Adrenal gland (tissue), 9 donors: ENCODE measurements at regions not wholly inside any gene's neighbourhood (a gene's known extent, or its start where the extent isn't known, plus 50 kb on each side); places are given as distances from the start of the nearest gene placed in this dataset.

Experiments
- DNase-seq, 7 donors: peaks; one replicate each; pipeline ENCODE4 v3.0.0-alpha.2; 2019 to 2020
- H3K27ac ChIP-seq, 5 donors: fragments of 200-600 bp; sonication (generic) in 4 of 5; 1 replicate in 3 of 5; 2 replicates in 2 of 5; pipeline versions ENCODE4 v1.5.1 to v1.8.0; 2016 to 2020; ENCODE audit warnings: mild to moderate bottlenecking in 1 of 5
- H3K27me3 ChIP-seq: fragments of 200-600 bp; 2 replicates; pipeline ENCODE4 v1.8.0; 2021
- H3K36me3 ChIP-seq, 2 donors: fragments of 200-600 bp; replicated peaks in 1 of 2; 1 replicate in 1 of 2; 2 replicates in 1 of 2; pipeline versions ENCODE4 v1.5.1 to v1.8.0; 2018 to 2022
- H3K4me1 ChIP-seq, 2 donors: fragments of 200-600 bp; replicated peaks in 1 of 2; 1 replicate in 1 of 2; 2 replicates in 1 of 2; pipeline versions ENCODE4 v1.5.1 to v1.8.0; 2018 to 2021
- H3K4me3 ChIP-seq, 4 donors: fragments of 200-600 bp; sonication (generic) in 3 of 4; one replicate each; pipeline ENCODE4 v1.5.1; 2016 to 2018
- H3K9me3 ChIP-seq, 3 donors: fragments of 200-600 bp; sonication (generic) in 1 of 3; replicated peaks in 1 of 3; 1 replicate in 2 of 3; 2 replicates in 1 of 3; pipeline versions ENCODE4 v1.5.1 to v1.8.0; 2016 to 2021
- POLR2A ChIP-seq, 2 donors: fragments of 450-650 bp; IDR thresholded peaks; one replicate each; pipeline ENCODE4 v1.6.1; 2017; ENCODE audit warnings: antibody characterized with exemption in 2 of 2, mild to moderate bottlenecking in 2 of 2, moderate library complexity in 1 of 2
- WGBS, 4 donors: extraction: QIAGEN DNeasy Blood & Tissue Kit in 2 of 4; methylation state at CpG; one replicate each; pipeline versions ENCODE4 v1.1.5 to v1.1.7; 2013 to 2017; 5-methylcytosine and 5-hydroxymethylcytosine counted together
- intact Hi-C, 2 donors: fragments of 100-400 bp; cut with DNase I; formaldehyde crosslinking; loops; one replicate each; pipeline versions ENCODE4 v1.14.1 to v1.15.0; 2022 to 2023
- TF ChIP-seq, protein P1 (sequence below), 6 experiments: fragments of 450-650 bp in 4 of 6; fragments of 200-600 bp in 2 of 6; sonication (generic) in 1 of 6; IDR thresholded peaks; 1 replicate in 5 of 6; 2 replicates in 1 of 6; pipeline versions ENCODE4 v1.5.1 to v1.8.0; 2016 to 2021; ENCODE audit warnings: antibody characterized with exemption in 6 of 6, mild to moderate bottlenecking in 2 of 6, moderate library complexity in 1 of 6
- donor health status: healthy with polysubstance abuse.
- donor health status: Bipolar disorder and iron deficiency.
- donor health status: DM: yes; HTN: yes; CAD: no.
- donor health status: DM: no; HTN: no; CAD: no.
- donor health status: DM: no; HTN: no; CAD: no.

DNA sequence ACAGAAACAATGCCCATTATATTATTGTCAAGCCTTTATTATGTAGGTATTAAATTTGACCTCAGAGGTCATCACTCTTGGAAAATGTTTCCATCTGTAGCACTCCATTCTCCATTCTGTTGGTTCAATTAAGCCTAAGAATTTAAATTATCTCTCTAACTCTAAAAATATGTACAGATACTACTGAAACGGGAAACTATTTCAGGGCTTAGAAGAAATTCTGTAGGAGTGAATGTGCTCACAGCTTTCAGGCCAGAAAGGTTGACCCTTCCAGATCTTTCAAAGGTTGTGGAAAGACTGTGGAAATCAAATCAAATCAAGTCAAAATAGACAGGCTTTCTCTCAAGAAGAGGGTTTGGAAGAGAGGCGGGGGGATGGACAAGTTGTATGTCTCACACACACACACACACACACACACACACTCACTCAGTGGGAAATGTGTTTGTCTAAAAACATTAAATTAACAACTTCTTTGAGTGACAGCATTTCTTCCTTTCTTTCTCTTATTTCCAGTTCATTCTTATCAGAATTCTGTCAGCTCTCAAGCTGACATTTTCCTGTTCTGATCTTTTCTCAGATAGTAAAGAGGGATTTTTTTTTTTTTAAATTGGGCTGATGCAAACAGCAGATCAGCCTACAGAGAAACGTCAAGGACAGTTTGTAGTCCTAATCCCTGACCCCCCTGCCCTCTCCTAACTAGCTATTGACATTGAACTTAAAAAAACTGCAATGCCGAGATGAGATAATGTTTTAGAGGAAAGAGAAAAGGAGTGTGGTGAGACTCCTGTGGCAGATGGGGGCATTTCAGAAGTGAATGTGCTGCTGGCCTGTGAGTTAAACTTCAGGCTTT lies 139.0 kb upstream of the ZFHX3 start:
- Histone ChIP-seq H3K4me1 (no peaks in the 10 kb centered on the region), H3K36me3 (no peaks in the 10 kb centered on the region), H3K4me3 (no peak overlapping the region), H3K27ac (no peak overlapping the region), H3K27me3 (no peaks in the 10 kb centered on the region), H3K9me3 (no peaks in the 10 kb centered on the region)
- whole genome bisulfite sequencing, 4 donors = 39 to 56% (median 52%) methylated on average over 4 of the region's 4 CpGs
- DNase-seq = peak in 1 of 7 donors; percentile 26
- intact Hi-C loops = no loop called here
- TF ChIP-seq, protein P1, sequence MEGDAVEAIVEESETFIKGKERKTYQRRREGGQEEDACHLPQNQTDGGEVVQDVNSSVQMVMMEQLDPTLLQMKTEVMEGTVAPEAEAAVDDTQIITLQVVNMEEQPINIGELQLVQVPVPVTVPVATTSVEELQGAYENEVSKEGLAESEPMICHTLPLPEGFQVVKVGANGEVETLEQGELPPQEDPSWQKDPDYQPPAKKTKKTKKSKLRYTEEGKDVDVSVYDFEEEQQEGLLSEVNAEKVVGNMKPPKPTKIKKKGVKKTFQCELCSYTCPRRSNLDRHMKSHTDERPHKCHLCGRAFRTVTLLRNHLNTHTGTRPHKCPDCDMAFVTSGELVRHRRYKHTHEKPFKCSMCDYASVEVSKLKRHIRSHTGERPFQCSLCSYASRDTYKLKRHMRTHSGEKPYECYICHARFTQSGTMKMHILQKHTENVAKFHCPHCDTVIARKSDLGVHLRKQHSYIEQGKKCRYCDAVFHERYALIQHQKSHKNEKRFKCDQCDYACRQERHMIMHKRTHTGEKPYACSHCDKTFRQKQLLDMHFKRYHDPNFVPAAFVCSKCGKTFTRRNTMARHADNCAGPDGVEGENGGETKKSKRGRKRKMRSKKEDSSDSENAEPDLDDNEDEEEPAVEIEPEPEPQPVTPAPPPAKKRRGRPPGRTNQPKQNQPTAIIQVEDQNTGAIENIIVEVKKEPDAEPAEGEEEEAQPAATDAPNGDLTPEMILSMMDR (IDR thresholded peaks at IDR 0.05) = peak in 1 of 6 experiments; percentile 8
- no peak for TF ChIP-seq POLR2A (IDR thresholded peaks at IDR 0.05)

DNA sequence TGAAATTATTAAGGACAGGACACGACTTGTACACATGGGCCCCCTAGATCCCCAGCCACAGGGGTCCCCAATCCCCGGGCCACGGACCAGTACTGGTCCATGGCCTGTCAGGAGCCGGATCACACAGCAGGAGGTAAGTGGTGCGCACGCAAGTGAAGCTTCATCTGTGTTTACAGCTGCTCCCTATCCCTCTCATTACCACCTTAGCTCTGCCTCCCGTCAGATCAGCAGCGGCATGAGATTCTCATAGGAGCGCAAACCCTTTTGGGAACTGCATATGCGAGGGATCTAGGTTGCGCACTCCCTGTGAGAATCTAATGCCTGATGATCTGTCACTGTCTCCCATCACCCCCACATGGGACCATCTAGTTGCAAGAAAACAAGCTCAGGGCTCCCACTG lies 137.8 kb upstream of the ZFHX3 start:
- no peak for TF ChIP-seq POLR2A (IDR thresholded peaks at IDR 0.05)
- TF ChIP-seq, protein P1 (IDR thresholded peaks at IDR 0.05) = no peak
- no peak overlapping the region for H3K27ac ChIP-seq
- no peaks in the 10 kb centered on the region for H3K4me1 ChIP-seq
- 96 to 97% (median 97%) methylated on average over 11 of the region's 11 CpGs for WGBS, 4 donors
- no peaks in the 10 kb centered on the region for H3K36me3 ChIP-seq
- no peaks in the 10 kb centered on the region for H3K9me3 ChIP-seq
- no peaks in the 10 kb centered on the region for H3K27me3 ChIP-seq
- H3K4me3 ChIP-seq = no peak overlapping the region
- no peak for DNase-seq
- intact Hi-C loops = no loop called here

DNA sequence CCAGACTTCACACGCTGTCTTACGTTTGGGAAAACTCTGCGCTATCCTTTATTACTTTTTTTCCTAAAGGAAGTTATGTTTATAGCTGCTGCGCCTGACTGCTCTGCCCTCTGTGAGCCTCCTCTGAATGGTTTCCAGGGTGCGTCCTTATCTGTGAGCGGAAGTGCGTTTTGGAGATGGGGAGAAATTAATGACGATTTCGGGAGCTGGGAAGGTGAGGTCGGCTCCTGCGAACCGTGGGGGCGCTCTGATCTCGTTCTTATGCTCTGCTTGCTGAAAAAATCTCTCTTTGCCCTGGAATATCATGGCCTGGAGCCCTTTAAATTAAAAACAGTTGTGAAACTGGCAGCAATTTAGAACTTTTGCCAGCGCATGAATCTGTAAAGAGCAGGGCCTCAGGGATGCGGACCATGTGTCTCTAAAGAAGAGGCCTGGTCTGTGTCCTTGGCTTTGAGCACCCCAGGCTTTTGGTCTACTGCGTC lies 135.7 kb upstream of the ZFHX3 start:
- intact Hi-C loops = no loop called here
- Histone ChIP-seq H3K4me3 (no peak overlapping the region), H3K27ac (no peak overlapping the region), H3K9me3 (no peaks in the 10 kb centered on the region), H3K27me3 (no peaks in the 10 kb centered on the region), H3K36me3 (no peaks in the 10 kb centered on the region), H3K4me1 (no peaks in the 10 kb centered on the region)
- TF ChIP-seq POLR2A (IDR thresholded peaks at IDR 0.05) = no peak
- TF ChIP-seq, protein P1 (IDR thresholded peaks at IDR 0.05) = no peak
- WGBS, 4 donors = 63 to 76% (median 72%) methylated on average over 17 of the region's 17 CpGs
- DNase-seq = no peak

DNA sequence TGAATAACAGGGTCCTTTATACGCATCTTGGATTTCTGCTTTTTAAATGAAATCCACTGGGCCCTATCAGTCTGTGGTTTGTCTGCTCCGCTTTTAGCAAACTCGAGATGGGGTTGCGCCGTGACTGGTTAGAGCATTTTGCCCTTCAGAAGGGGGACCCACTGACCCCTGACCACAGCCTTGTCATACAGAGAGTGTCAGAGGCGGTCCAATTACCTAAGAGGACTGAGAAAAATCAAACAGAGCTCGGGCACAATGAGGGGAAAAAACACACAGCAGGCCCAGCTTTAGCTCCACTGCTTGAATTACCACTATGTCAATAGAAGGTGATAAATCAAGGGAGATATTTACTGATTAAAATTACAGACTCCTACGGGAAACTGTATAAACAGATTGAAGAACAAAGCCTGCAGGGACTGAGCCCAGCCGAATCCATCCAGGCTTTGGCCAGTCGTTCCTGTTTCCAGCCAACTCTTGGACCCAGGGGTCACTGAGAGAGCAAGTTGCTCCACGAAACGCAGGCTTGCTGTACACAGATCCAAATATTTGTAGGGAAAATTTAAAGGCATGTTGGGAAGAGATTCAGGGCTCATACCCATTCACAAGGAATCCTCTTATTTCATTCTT lies 131.9 kb upstream of the ZFHX3 start:
- intact Hi-C loops = loop anchor here (10.0 kb wide), 1 partner anchor 115 kb away; no protein-coding TSS in a partner anchor
- no peak overlapping the region for H3K4me3 ChIP-seq
- TF ChIP-seq, protein P1 (IDR thresholded peaks at IDR 0.05) = no peak
- TF ChIP-seq POLR2A (IDR thresholded peaks at IDR 0.05) = no peak
- H3K4me1 ChIP-seq = no peaks in the 10 kb centered on the region
- peak overlapping the region in 1 of 5 donors; percentile 39 for H3K27ac ChIP-seq
- 79 to 87% (median 80%) methylated on average over 12 of the region's 12 CpGs for WGBS, 4 donors
- peak in 2 of 7 donors; percentile 29 to 48 for DNase-seq
- H3K36me3 ChIP-seq = no peaks in the 10 kb centered on the region
- no peaks in the 10 kb centered on the region for H3K9me3 ChIP-seq
- no peaks in the 10 kb centered on the region for H3K27me3 ChIP-seq
